Muscle of arm (tissue), 1 donor: ENCODE measurements at regions not wholly inside any gene's neighbourhood (a gene's known extent, or its start where the extent isn't known, plus 50 kb on each side); places are given as distances from the start of the nearest gene placed in this dataset.
A peak's percentile ranks its signal among the peaks of the same experiment; 100 is the strongest.
"Not testable (repeated sequence)": the region's sequence is repeated elsewhere in the genome, so short reads cannot be mapped to it uniquely, and the experiment has no call there.

Source experiments
- DNase-seq: peaks from one replicate; pipeline ENCODE4 v3.0.0-alpha.2; 2013

DNA sequence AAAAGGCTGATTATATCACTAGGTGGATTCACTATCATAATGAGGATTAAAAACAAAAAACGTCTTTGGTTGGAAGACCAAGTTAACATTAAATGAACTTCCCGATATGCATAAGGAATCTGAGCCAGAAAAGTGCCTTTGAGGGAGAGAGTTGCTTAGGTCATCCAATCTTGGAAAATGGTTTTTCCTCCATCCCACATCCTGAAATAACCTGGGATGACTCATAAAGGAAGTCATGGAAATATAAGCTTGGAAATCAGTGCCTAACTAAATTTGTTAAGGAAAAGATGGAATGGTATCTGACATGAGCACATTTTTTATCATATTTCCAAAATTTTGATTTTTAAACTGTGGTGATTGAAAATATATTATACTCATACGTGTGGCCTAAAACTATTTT lies 66.0 kb downstream of the KBTBD8 start:
- DNase-seq = no peak

DNA sequence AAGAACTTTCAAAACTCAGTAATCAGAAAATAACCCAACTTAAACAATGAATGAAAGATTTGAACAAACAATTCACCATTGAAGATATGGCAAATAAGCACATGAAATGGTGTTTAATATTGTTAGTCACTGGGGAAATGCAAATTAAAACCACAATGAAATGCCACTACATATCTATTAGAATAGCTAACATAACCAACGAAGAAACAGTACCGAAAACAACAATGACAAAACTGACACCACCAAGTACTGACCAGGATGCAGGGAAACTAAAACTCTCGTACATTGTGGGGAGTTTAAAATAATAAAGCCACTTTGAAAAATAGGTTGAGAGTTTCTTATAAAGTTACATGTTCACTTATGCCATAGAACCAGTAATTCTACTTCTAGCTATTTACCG lies 69.1 kb downstream of the KBTBD8 start:
- no peak for DNase-seq

DNA sequence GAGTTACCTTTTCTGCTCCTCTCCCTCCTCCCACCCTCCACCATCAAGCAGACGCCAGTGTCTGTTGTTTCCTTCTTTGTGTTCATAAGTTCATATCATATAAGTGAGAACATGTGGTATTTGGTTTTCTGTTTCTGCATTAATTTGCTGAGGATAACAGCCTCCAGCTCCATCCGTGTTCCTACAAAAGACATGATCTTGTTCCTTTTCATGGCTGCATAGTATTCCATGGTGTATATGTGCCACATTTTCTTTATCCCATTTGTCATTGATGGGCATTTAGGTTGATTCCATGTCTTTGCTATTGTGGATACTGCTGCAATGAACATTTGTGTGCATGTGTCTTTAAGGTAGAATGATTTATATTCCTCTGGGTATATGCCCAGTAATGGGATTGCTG lies 74.5 kb downstream of the KBTBD8 start:
- not testable (repeated sequence) for DNase-seq

DNA sequence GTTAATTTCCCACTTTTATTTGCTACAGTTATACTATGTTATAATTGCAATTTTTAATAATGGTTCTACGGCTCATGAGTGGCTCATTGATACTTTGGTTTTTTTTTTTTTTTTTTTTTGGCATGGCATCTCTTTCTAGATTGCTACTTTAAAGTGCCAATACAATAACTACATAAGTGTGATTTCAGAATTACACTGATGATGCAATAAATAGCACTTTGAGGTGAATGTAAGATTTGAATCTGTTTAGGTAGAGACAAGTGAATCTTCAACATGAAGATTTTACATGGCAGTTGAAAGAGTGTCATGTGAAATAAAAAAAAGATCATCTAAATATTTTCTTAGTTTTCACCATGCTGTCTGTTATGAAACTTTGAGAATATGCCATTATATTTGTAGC lies 75.7 kb downstream of the KBTBD8 start:
- DNase-seq = no peak

DNA sequence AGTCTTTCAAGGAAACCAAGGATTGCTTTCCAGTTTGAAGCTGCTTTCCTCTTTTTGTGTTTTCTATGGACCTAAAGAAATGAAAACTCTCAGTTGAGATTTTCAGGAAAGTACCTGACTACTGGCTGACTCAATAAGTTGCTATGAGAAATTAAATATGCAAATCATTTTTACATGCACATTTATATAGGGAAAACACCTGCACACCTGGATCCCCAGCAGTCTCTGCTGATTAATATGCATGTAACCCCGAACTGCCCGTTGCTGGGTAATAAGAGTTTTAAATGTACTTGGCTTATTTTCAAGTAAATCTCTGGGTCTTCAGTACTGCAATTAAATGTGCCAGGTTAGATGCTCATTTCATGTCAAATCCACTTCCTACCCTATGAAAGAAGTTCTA lies 77.2 kb downstream of the KBTBD8 start:
- no peak for DNase-seq

DNA sequence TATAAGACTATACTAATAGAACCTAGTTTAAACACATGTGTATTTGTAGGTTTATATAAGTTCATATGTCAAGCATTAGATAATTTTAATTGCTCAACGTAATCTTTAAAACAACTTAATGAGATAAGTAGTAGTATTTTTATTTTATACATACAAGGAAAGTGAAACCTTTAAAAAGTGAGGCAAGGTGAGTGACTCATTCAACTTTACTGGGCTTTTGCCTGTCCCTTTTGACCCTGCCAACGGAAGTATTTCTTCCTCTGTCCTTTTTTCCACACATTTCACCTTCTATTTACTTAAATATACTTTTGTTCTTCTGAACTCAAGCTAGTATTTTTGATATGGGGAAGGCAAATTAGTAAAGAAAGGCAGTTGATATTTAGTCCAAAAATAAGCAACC lies 78.5 kb downstream of the KBTBD8 start:
- DNase-seq = no peak

DNA sequence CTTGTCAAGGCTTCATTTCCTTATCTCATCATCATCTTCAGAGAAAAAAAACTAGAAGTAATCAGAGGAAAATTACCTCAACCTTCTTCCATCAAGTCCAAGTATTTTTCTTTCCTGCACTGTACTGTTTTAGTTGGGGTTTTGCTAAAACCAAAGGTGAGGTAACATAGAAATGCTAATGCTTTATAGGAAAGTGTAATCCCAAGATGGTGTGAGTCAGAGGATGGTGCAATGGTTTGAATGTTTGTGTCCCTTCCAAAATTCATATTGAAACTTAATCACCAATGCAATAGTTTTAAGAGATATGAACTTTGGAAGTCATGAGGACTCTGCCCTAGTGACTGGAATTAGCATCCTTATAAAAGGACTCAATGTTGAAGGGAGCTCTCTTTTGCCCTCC lies 79.5 kb downstream of the KBTBD8 start:
- DNase-seq = no peak

DNA sequence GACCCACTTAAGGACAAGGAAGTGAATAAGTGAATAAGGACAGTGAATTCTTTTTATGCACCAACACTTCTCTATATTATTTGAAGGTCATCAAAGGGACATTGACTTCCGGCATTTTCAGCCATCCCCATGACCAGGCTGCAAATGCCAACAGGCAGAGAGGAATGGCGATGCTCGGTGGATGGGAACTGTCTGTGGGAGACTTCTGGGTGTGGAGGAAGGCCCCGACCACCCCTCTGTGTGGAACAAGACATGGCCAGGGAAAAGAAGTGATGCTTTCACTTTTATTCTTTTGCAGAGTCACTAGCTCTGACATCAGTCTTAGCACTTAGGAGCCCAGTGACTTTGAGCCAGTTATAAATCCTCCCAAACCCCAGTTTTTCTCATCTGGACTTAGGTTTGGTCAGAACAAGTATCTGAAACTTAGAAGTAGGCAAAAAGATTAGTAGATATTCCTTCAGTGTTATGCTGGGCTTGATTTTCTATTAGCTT lies 84.5 kb downstream of the KBTBD8 start:
- no peak for DNase-seq

DNA sequence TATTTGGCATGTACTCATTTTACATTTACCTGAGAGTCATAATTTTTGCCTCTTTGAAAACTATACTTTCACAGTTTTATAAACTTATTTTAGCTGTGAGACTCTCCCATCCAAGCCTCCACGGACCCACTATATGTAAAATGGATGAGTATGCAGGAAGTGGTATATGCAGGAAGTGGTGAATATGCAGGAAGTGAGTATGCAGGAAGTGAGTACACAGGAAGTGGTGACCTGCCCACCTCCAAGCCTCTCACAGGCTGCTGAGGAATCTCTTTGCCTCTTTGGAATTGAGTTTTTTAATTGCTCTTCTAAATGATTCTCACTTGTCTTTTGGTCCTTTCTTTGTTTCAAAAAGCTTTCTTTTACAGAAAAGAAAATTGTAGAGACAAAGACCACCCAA lies 85.2 kb downstream of the KBTBD8 start:
- no peak for DNase-seq

DNA sequence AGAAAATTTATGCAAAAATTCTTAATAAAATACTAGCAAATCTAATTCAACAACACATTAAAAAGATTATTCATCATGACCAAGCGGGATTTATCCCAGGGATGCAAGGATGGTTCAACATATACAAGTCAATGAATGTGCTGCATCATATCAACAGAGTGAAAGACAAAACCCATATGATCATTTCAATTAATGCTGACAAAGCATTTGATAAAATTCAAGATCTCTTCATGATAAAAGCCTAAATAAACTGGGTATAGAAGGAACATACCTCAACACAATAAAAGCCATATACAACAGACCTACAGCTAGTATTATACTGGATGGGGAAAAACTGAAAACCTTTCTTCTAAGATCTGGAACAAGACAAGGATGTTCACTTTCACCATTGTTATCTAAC lies 89.7 kb downstream of the KBTBD8 start:
- no peak for DNase-seq

DNA sequence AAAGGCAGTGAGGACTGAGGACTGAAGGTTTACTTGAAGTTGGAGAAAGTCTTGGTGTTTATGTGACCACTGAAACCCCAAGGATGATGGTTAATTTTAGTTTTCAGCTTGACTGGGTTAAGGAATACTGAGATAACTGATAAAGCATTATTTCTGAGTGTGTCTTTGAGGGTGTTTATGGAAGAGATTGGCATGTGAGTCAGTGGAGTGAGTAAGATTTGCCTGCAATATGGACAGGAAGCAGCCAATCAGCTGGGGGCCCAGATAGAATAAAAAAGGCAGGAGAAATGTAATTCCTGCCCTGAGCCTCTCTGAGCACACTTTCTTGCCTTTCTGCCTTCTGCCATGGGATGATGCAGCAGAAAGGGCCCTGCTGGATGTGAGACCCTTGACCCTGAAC lies 92.4 kb downstream of the KBTBD8 start:
- no peak for DNase-seq

DNA sequence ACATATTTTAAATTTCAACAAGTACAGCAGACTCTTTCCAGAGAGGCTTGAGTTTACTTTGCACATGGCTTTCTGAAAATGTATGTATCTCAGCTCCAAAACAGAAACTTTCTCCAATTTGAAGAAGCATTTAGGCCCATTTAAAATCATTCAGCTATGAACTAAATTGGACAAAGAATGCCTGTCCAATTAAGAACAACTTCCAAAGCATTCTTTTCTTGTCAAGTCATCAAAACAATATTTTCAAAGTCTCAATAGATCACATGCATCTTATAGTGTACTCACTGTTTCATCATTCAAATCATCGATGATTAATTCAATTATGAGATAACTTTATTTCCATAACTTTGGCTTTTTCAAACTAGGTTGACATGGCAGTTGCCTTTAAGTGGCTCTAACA lies 95.2 kb downstream of the KBTBD8 start:
- DNase-seq = no peak

DNA sequence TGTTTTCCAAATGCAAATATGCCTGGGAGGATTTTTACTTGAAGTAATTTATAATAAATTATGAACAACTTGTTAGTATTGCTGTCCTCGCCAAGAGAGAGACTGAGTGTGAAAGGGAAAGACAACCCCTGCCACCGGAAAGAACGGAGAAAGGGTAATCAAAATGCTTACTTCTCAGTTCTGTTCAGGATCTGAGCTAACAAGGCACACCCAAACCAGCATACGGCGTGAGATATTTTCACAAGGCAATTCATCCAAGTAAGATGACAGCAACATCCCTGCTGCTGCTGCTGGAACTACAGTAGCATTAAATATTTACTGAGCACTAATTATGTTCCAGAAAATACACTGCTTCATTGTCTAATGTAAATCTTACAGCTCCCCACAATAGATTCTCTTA lies 96.1 kb downstream of the KBTBD8 start:
- DNase-seq = no peak

DNA sequence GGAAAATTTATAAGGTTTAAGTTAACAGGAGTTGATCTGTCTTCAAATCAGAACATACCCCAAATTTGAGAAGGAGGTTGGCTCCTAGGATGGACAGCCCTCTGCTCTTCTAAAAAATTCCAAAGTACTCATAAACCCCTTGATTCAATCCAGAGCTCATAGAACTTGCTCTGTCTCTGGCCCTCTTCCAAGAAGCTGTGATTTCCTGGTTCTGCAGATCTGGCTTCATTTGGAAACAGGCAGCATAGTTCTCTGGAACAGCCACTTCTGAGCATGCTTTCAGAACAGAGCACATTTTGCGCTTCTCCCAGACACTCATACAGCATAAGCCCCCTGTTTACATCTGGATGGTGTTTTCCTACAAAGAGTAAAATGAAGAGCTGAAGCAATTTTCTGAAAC lies 96.7 kb downstream of the KBTBD8 start:
- no peak for DNase-seq

DNA sequence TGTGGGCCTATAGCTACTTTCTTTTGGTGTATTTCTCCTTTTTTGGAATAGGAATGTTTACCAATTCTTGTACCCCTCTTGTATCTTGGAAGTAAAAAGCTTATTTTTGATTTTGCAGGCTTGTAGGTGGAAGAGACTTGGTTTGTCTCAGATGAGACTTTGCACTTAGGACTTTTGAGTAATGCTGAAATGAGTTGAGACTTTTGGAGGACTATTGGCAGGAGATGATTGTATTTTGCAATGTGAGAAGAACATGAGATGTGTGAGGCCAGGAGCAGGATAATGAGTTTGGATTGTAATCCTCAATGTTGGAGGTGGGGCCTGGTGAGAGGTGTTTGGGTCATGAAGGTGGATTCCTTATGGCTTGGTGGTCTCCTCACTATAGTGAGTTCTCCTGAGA lies 106.3 kb downstream of the KBTBD8 start:
- DNase-seq = no peak

DNA sequence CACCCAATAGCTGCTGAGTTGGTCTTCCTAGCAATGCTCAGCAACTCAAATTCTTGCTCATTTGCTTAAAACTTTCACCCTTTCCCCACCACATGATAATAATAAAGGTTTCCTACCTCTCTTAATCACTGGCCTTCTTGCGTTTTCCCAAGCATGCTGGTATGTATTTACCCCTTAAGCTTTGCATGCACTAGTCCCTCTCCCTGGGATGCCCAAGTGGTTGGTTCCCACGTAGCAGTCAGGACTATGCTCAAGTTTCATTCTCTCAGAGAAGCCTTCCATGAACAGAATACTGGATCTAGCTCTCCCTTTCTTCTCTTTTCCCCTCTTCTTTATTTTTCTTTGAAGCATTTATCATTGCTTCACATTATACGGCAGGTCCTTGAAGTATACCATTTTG lies 108.8 kb downstream of the KBTBD8 start:
- no peak for DNase-seq

DNA sequence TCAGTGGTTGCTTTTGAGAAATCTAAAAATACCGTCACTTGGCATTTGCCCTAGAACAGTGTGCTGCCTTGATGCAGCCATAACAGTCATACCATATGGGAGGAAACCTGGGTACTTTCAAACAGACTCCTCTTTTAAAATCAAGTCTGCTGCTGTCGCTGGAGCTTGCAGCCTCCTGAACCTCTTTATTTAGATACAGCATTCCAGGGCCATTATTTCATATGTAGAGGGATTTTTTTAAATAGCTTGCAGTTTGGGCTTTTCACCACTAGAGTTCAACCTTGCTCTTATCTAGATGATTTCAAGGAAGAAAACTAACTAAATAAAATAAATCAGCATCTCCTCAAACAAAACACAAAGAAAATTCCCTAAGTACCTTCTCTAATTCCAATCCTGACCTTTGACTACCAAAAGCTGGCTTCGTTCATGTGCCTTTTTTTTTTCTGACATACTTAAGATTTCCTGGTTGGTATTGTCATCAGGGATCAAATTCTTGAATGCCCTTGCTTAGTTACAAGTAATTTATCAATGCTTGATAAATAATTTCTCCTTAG lies 111.6 kb downstream of the KBTBD8 start:
- peak; percentile 44 for DNase-seq

DNA sequence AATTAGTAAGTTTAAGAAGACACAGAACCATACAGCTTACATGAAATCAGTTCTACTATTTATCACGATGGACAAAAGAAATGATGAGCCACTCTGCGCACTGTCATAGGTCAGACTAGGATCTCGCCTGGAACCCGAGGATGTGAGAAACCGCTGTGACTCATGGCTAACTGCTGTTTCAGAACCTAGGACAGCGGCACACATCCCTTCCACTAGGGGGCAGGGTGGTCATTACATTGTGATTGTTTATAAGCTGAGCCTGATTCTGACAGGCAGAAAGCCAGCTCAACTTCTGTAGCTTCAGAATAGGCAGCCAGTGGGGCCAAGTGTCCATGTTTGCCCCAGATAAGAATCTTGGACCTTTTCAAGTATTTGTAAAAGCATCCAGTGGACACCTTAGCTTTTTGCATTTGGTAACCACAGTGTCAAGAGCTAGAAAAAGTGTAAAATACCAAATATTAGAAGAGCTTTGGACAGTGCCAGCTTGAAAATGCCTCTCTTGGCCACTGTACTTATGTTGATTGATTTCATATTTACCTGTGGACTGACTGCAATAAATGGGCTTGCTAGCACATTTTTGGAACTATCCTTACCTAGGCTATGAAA lies 115.8 kb downstream of the KBTBD8 start:
- peak; percentile 88 for DNase-seq

DNA sequence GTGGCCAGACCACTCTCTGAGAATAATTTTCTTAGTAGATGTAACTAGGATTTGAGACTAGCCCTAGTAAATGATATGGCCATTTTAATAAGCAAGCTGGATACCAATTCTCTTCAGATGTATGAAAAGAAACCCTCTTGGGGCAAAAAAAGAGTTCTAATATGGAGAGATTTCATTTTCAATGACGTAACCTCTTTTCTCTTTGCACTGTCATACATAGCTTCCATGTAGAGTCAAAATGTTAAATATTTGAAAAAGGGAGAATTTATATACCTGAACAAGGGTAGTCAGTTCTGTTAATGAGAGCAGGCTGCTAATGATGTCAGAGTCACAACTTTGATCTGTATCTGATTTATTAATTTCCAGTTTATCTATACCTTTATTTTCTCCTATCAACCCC lies 120.0 kb downstream of the KBTBD8 start:
- DNase-seq = no peak

DNA sequence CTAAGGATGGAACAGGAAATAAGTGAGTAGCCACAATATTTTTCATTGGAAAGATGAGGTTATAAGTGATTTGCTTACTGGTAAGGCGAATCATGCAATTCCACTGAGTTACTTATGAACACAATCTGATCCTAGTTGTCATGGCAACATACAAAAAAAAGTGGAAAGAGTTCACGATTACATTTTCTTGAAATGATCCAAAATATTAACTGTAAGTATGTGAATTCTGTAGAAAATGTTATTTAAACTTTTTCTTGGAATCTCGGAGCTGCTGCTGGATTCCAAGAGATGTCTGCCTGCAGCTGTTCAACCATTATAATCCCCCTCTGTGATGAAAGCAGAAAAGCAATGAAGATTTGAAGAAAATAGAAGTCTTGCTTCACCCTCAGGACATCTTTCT lies 120.5 kb downstream of the KBTBD8 start:
- peak; percentile 67 for DNase-seq

DNA sequence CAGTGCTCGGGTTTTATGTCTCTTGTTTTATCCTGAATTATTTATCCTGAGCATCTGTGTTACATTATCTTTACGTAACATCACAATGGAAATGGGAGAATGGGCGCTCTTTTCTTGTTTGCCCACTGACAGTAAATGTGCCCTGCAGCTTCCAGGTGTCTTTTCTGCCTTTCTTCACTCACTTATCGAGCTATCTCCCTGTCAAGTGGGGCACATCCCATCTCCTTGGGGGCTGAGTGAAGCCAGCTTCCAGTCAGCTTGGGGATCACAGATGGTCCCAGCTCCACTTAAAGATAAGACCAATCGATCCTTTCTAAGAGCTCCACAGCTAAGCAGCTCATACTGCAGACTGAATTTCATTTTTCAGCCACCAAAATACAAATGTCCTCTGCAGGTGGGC lies 125.8 kb downstream of the KBTBD8 start:
- DNase-seq = no peak

DNA sequence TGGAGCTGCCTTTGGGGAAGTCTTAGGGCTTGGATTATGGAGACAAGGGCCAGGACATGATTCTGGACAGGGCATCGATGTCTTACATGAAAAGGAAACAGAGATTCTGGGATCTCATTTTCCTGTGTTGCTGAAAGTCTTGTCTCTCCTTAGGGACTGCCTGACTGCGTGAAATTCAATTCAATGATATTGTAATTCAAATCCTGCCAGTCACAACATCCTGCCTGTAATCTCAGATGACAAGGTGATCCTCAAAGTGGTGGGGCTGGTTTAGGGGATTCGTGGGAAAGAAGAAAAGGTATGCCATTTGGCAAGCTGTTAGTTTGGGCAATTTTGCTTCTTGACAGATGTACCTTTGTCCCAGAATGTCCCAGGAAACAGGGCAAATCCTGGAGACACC lies 129.1 kb downstream of the KBTBD8 start:
- DNase-seq = no peak

DNA sequence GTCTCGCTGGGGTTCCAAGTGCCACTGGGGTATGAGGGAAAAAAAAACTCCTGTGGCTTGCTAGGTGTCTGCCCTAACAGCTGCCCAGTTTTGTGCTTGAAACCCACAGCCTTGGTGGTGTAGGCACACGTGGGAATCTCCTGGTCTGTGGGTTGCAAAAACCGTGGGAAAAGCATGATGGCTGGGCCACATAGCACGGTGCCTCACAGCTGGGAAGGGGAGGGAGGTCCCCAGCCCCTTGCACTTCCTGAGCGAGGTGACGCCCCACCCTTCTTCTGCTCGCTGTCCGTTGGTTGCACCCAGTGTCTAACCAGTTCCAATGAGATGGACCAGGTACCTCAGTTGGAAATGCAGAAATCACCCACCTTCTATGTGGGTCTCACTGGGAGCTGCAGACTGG lies 144.3 kb downstream of the KBTBD8 start:
- DNase-seq = no peak

DNA sequence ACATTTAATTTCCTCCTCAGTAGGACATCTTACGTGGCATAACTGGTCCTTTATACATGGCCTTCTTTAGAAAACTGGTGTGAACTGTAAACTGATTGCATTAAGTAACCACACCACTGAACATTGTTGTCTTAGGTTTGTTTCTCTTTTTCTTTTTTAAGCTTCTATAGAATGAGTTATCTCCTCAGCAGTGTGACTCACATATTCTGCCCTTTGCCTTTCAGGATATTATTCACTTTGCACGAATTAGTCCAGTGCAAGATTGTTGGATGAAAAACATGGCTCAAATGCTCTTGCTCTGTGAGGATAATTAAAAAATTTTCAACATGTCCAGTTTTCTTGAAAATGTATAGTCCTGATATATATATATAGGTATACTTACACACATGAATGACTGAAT lies 147.6 kb downstream of the KBTBD8 start:
- no peak for DNase-seq
